Spleen (tissue), 11 donors: ENCODE measurements at regions not wholly inside any gene's neighbourhood (a gene's known extent, or its start where the extent isn't known, plus 50 kb on each side); places are given as distances from the start of the nearest gene placed in this dataset.

ENCODE experiments used
- DNase-seq: peaks from one replicate; pipeline ENCODE4 v3.0.0-alpha.2; 2020
- H3K27ac ChIP-seq, 8 donors: fragments of 200-600 bp; sonication (generic) in 7 of 8; 1 replicate in 4 of 8; 2 replicates in 4 of 8; pipeline versions ENCODE4 v1.5.0 to v1.8.0; 2016 to 2021; ENCODE audit warnings: inconsistent platforms in 4 of 8, mild to moderate bottlenecking in 4 of 8, moderate library complexity in 1 of 8
- H3K27me3 ChIP-seq, 7 donors: fragments of 200-600 bp; sonication (generic) in 6 of 7; replicated peaks in 1 of 7; 1 replicate in 4 of 7; 2 replicates in 3 of 7; pipeline versions ENCODE4 v1.5.0 to v1.8.0; 2016 to 2021; ENCODE audit warnings: inconsistent platforms in 3 of 7, mild to moderate bottlenecking in 1 of 7
- H3K36me3 ChIP-seq, 6 donors: fragments of 200-600 bp; sonication (generic) in 5 of 6; 1 replicate in 4 of 6; 2 replicates in 2 of 6; pipeline versions ENCODE4 v1.5.0 to v1.8.0; 2016 to 2021; ENCODE audit warnings: inconsistent platforms in 2 of 6
- H3K4me1 ChIP-seq, 6 donors: fragments of 200-600 bp; sonication (generic) in 5 of 6; 1 replicate in 3 of 6; 2 replicates in 3 of 6; pipeline versions ENCODE4 v1.5.0 to v1.8.0; 2016 to 2021; ENCODE audit warnings: inconsistent platforms in 3 of 6
- H3K4me3 ChIP-seq, 8 donors: fragments of 200-600 bp; sonication (generic) in 7 of 8; 1 replicate in 4 of 8; 2 replicates in 4 of 8; pipeline versions ENCODE4 v1.5.0 to v1.8.0; 2016 to 2021; ENCODE audit warnings: inconsistent platforms in 4 of 8, mild to moderate bottlenecking in 4 of 8, moderate library complexity in 2 of 8
- H3K9me3 ChIP-seq, 8 donors: fragments of 200-600 bp; sonication (generic) in 7 of 8; 1 replicate in 4 of 8; 2 replicates in 4 of 8; pipeline versions ENCODE4 v1.5.0 to v1.8.0; 2016 to 2021; ENCODE audit warnings: inconsistent platforms in 4 of 8
- POLR2A ChIP-seq, 3 donors: fragments of 450-650 bp; IDR thresholded peaks; one replicate each; pipeline ENCODE4 v1.5.1; 2017; ENCODE audit warnings: antibody characterized with exemption in 3 of 3, mild to moderate bottlenecking in 1 of 3
- POLR2AphosphoS5 ChIP-seq, 3 donors: sonication (generic); formaldehyde crosslinking; IDR thresholded peaks; one replicate each; pipeline ENCODE4 v1.5.1; 2017; ENCODE audit warnings: antibody characterized with exemption in 3 of 3
- WGBS, 5 donors: extraction: QIAGEN DNeasy Blood & Tissue Kit in 3 of 5; methylation state at CpG; one replicate each; pipeline versions ENCODE4 v1.1.5 to v1.1.7; 2013 to 2018; 5-methylcytosine and 5-hydroxymethylcytosine counted together
- intact Hi-C: fragments of 100-400 bp; cut with DNase I; formaldehyde crosslinking; loops from one replicate; pipeline ENCODE4 v1.15.0; 2023; ENCODE audit warnings: low total_unique reads
- TF ChIP-seq, protein P1 (sequence below), 11 experiments: fragments of 200-600 bp in 7 of 11; fragments of 450-650 bp in 4 of 11; sonication (generic) in 4 of 11; IDR thresholded peaks in 8 of 11; conservative IDR thresholded peaks in 3 of 11; 1 replicate in 7 of 11; 2 replicates in 4 of 11; pipeline versions ENCODE4 v1.4.0 to v1.8.0; 2016 to 2021; ENCODE audit warnings: antibody characterized with exemption in 11 of 11, inconsistent platforms in 4 of 11, mild to moderate bottlenecking in 1 of 11
- donor health status: healthy with polysubstance abuse.
- donor health status: DM: no; HTN: no; CAD: no; lungs with moderate emphysema.
- donor health status: DM: no; HTN: no; CAD: no.
- donor health status: Bipolar disorder and iron deficiency.
- donor health status: healthy.
- donor health status: DM: no; HTN: no; CAD: no.
- donor health status: DM: yes; HTN: yes; CAD: no.

DNA sequence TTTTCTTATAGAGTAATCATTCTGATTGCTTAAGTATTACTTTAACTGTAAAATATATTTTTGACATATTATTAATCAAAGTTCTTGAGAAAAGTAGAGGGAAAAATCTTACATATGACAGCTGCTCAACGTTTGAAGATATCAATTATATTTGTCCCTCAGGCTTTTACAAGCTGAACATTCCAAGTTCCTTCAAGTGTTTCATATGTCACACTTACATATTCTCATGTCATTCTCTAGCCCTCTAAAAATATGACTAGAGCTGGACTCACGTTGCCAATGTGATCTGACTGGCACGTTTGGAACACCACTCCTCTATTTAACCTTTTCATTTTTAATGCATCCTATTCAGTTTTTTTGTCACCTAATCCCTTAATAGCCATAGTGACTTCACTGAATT lies 492.9 kb downstream of the PCDH18 start:
- Histone ChIP-seq H3K36me3 (no peaks in the 10 kb centered on the region), H3K9me3 (no peaks in the 10 kb centered on the region), H3K27me3 (no peaks in the 10 kb centered on the region), H3K27ac (no peak overlapping the region), H3K4me3 (no peak overlapping the region), H3K4me1 (no peaks in the 10 kb centered on the region)
- intact Hi-C loops, result no loop called here
- no peak for DNase-seq
- no peak for TF ChIP-seq POLR2AphosphoS5 (IDR thresholded peaks at IDR 0.05)
- TF ChIP-seq POLR2A (IDR thresholded peaks at IDR 0.05), result no peak
- TF ChIP-seq, protein P1, sequence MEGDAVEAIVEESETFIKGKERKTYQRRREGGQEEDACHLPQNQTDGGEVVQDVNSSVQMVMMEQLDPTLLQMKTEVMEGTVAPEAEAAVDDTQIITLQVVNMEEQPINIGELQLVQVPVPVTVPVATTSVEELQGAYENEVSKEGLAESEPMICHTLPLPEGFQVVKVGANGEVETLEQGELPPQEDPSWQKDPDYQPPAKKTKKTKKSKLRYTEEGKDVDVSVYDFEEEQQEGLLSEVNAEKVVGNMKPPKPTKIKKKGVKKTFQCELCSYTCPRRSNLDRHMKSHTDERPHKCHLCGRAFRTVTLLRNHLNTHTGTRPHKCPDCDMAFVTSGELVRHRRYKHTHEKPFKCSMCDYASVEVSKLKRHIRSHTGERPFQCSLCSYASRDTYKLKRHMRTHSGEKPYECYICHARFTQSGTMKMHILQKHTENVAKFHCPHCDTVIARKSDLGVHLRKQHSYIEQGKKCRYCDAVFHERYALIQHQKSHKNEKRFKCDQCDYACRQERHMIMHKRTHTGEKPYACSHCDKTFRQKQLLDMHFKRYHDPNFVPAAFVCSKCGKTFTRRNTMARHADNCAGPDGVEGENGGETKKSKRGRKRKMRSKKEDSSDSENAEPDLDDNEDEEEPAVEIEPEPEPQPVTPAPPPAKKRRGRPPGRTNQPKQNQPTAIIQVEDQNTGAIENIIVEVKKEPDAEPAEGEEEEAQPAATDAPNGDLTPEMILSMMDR (IDR thresholded peaks at IDR 0.05 in 8 of 11, conservative IDR thresholded peaks at IDR 0.05 in 3 of 11), result no peak
- 28 to 49% (median 43%) methylated on average over 3 of the region's 3 CpGs for WGBS, 5 donors

- Histone ChIP-seq H3K4me1 (no peaks in the 10 kb centered on the region), H3K36me3 (no peaks in the 10 kb centered on the region), H3K27me3 (no peaks in the 10 kb centered on the region), H3K9me3 (no peaks in the 10 kb centered on the region), H3K4me3 (no peak overlapping the region), H3K27ac (no peak overlapping the region)
- no peak for TF ChIP-seq POLR2A (IDR thresholded peaks at IDR 0.05)
- TF ChIP-seq, protein P1 (IDR thresholded peaks at IDR 0.05 in 8 of 11, conservative IDR thresholded peaks at IDR 0.05 in 3 of 11), result no peak
- TF ChIP-seq POLR2AphosphoS5 (IDR thresholded peaks at IDR 0.05), result no peak
- no peak for DNase-seq
- intact Hi-C loops, result no loop called here
Measured at GRCh38 chr4:137032222-137032621, 500.1 kb downstream of the PCDH18 start.

DNA sequence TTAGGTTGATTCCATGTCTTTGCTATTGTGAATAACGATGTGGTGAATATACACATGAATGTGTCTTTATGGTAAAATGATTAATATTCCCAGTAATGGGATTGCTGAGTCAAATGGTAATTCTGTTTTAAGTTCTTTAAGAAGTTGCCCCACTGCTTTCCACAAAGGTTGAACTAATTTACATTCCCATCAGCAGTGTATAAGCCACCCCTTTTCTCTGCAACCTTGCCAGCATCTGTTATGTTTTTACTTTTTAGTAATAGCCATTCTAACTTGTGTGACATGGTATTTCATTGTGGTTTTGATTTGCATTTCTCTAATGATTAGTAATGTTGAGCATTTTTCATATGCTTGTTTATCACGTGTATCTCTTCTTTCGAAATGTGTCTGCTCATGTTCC lies 503.3 kb downstream of the PCDH18 start:
- Histone ChIP-seq H3K36me3 (no peaks in the 10 kb centered on the region), H3K27me3 (no peaks in the 10 kb centered on the region), H3K4me3 (no peak overlapping the region), H3K4me1 (no peaks in the 10 kb centered on the region), H3K27ac (no peak overlapping the region), H3K9me3 (no peaks in the 10 kb centered on the region)
- no peak for DNase-seq
- WGBS, 5 donors, result 57 to 77% (median 72%) methylated on average over 3 of the region's 3 CpGs
- TF ChIP-seq POLR2A (IDR thresholded peaks at IDR 0.05) (no peak), POLR2AphosphoS5 (IDR thresholded peaks at IDR 0.05) (no peak)
- TF ChIP-seq, protein P1 (IDR thresholded peaks at IDR 0.05 in 8 of 11, conservative IDR thresholded peaks at IDR 0.05 in 3 of 11), result no peak
- intact Hi-C loops, result no loop called here

- H3K9me3 ChIP-seq, result no peaks in the 10 kb centered on the region
- no peak overlapping the region for H3K27ac ChIP-seq
- H3K4me3 ChIP-seq, result no peak overlapping the region
- intact Hi-C loops, result no loop called here
- no peaks in the 10 kb centered on the region for H3K27me3 ChIP-seq
- H3K4me1 ChIP-seq, result no peaks in the 10 kb centered on the region
- TF ChIP-seq, protein P1 (IDR thresholded peaks at IDR 0.05 in 8 of 11, conservative IDR thresholded peaks at IDR 0.05 in 3 of 11), result no peak
- TF ChIP-seq POLR2AphosphoS5 (IDR thresholded peaks at IDR 0.05), result no peak
- TF ChIP-seq POLR2A (IDR thresholded peaks at IDR 0.05), result no peak
- WGBS, 5 donors, result 72 to 87% (median 74%) methylated on average over 5 of the region's 5 CpGs
- DNase-seq, result no peak
- H3K36me3 ChIP-seq, result no peaks in the 10 kb centered on the region
Measured at GRCh38 chr4:137025484-137026059, 506.7 kb downstream of the PCDH18 start.
